ENCODE measurements at regions not wholly inside any gene's neighbourhood (a gene's known extent, or its start where the extent isn't known, plus 50 kb on each side); places are given as distances from the start of the nearest gene placed in this dataset.
"Not testable (repeated sequence)": the region's sequence is repeated elsewhere in the genome, so short reads cannot be mapped to it uniquely, and the experiment has no call there.

- DNase-seq = no peak
Measured at GRCh38 chr6:882084-882598, 189.2 kb upstream of the EXOC2 start.

GRCh38 chr6:878179-878578, 185.2 kb upstream of the EXOC2 start:
- DNase-seq = no peak

- no peak for DNase-seq
Measured at GRCh38 chr6:875012-875411, 182.1 kb upstream of the EXOC2 start.

- DNase-seq = no peak
Measured at GRCh38 chr6:872570-873125, 179.7 kb upstream of the EXOC2 start.

- DNase-seq = no peak
Measured at GRCh38 chr6:871503-871902, 178.6 kb upstream of the EXOC2 start.

- no peak for DNase-seq
Measured at GRCh38 chr6:870096-870495, 177.2 kb upstream of the EXOC2 start.

GRCh38 chr6:868201-868600, 175.3 kb upstream of the EXOC2 start:
- DNase-seq = no peak

- DNase-seq = no peak
Measured at GRCh38 chr6:867378-867777, 174.4 kb upstream of the EXOC2 start.

GRCh38 chr6:866316-866715, 173.4 kb upstream of the EXOC2 start:
- no peak for DNase-seq

- DNase-seq = no peak
Measured at GRCh38 chr6:865846-866245, 172.9 kb upstream of the EXOC2 start.

GRCh38 chr6:863831-864230, 170.9 kb upstream of the EXOC2 start:
- no peak for DNase-seq

GRCh38 chr6:863127-863526, 170.2 kb upstream of the EXOC2 start:
- DNase-seq = not testable (repeated sequence)

GRCh38 chr6:859936-860335, 167.0 kb upstream of the EXOC2 start:
- DNase-seq = no peak

GRCh38 chr6:854406-855118, 161.6 kb upstream of the EXOC2 start:
- no peak for DNase-seq

GRCh38 chr6:852216-852615, 159.3 kb upstream of the EXOC2 start:
- DNase-seq = not testable (repeated sequence)

GRCh38 chr6:849075-849506, 156.2 kb upstream of the EXOC2 start:
- DNase-seq = no peak

- no peak for DNase-seq
Measured at GRCh38 chr6:845566-845965, 152.6 kb upstream of the EXOC2 start.

GRCh38 chr6:845101-845500, 152.2 kb upstream of the EXOC2 start:
- no peak for DNase-seq

GRCh38 chr6:842141-842540, 149.2 kb upstream of the EXOC2 start:
- no peak for DNase-seq

- DNase-seq = no peak
Measured at GRCh38 chr6:841569-841968, 148.6 kb upstream of the EXOC2 start.

GRCh38 chr6:839201-839600, 146.3 kb upstream of the EXOC2 start:
- no peak for DNase-seq

- DNase-seq = no peak
Measured at GRCh38 chr6:837380-837779, 144.4 kb upstream of the EXOC2 start.

GRCh38 chr6:836276-836853, 143.4 kb upstream of the EXOC2 start:
- DNase-seq = no peak

- DNase-seq = no peak
Measured at GRCh38 chr6:835476-836160, 142.7 kb upstream of the EXOC2 start.

All from retina (tissue), 1 donor.